Gastrocnemius medialis (tissue), 4 donors: ENCODE measurements at regions not wholly inside any gene's neighbourhood (a gene's known extent, or its start where the extent isn't known, plus 50 kb on each side); places are given as distances from the start of the nearest gene placed in this dataset.

Experiments used
- POLR2A ChIP-seq, 2 donors: fragments of 450-650 bp; IDR thresholded peaks; one replicate each; pipeline ENCODE4 v1.6.1; 2017; ENCODE audit warnings: antibody characterized with exemption in 2 of 2, mild to moderate bottlenecking in 2 of 2, moderate library complexity in 2 of 2
- TF ChIP-seq, protein P1 (sequence below), 5 experiments: fragments of 450-650 bp in 3 of 5; fragments of 200-600 bp in 2 of 5; sonication (generic) in 2 of 5; IDR thresholded peaks in 4 of 5; conservative IDR thresholded peaks in 1 of 5; 1 replicate in 4 of 5; 2 replicates in 1 of 5; pipeline ENCODE4 v1.5.1; 2016 to 2019; ENCODE audit warnings: antibody characterized with exemption in 5 of 5, mild to moderate bottlenecking in 3 of 5, moderate library complexity in 3 of 5

DNA sequence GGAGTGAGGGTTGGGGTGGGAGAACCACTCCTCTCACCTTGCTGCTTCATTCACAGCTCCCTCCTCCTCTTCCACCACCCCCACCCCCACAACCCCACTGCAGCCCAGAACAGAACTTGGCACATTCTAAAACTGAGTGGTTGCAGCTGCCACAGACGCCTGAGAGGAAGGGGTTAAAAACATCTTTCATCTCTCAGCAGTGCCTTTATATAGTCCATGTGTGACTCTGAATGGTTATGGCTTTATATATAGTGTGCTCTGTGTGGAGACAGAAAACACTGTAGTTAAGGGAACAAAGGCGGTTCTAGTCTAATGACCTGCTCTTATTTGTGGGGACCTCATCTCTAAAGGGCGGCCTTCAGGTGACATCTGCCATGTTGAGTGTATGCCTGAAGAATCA is 144.8 kb downstream of the BCOR start:
- TF ChIP-seq, protein P1, sequence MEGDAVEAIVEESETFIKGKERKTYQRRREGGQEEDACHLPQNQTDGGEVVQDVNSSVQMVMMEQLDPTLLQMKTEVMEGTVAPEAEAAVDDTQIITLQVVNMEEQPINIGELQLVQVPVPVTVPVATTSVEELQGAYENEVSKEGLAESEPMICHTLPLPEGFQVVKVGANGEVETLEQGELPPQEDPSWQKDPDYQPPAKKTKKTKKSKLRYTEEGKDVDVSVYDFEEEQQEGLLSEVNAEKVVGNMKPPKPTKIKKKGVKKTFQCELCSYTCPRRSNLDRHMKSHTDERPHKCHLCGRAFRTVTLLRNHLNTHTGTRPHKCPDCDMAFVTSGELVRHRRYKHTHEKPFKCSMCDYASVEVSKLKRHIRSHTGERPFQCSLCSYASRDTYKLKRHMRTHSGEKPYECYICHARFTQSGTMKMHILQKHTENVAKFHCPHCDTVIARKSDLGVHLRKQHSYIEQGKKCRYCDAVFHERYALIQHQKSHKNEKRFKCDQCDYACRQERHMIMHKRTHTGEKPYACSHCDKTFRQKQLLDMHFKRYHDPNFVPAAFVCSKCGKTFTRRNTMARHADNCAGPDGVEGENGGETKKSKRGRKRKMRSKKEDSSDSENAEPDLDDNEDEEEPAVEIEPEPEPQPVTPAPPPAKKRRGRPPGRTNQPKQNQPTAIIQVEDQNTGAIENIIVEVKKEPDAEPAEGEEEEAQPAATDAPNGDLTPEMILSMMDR (IDR thresholded peaks at IDR 0.05 in 4 of 5, conservative IDR thresholded peaks at IDR 0.05 in 1 of 5), result no peak
- no peak for TF ChIP-seq POLR2A (IDR thresholded peaks at IDR 0.05)
